CD14-positive monocyte (primary cell): ENCODE measurements at regions not wholly inside any gene's neighbourhood (a gene's known extent, or its start where the extent isn't known, plus 50 kb on each side); places are given as distances from the start of the nearest gene placed in this dataset.

Experiments used
- DNase-seq, 3 donors: peaks; one replicate each; pipeline ENCODE4 v3.0.0-alpha.2; 2011 to 2022
- H2AFZ ChIP-seq: 2 replicates; pipeline ENCODE4 v1.6.0; 2012; ENCODE audit warnings: mild to moderate bottlenecking, low read depth, low read length, inconsistent platforms; ENCODE audit not compliant: insufficient read depth, poor library complexity, severe bottlenecking
- H3K27ac ChIP-seq, 2 donors: 1 replicate in 1 of 2; 2 replicates in 1 of 2; pipeline ENCODE4 v1.5.1; 2012 to 2013; ENCODE audit warnings: low read length in 2 of 2, control low read depth in 1 of 2, inconsistent platforms in 1 of 2, low read depth in 1 of 2, mild to moderate bottlenecking in 1 of 2
- H3K27me3 ChIP-seq, 2 donors: one replicate each; pipeline versions ENCODE4 v1.6.0 to v1.6.1; 2011 to 2013; ENCODE audit warnings: low read length in 2 of 2; ENCODE audit not compliant: control insufficient read depth in 2 of 2, insufficient read depth in 2 of 2
- H3K36me3 ChIP-seq, 2 donors: replicated peaks in 1 of 2; 1 replicate in 1 of 2; 2 replicates in 1 of 2; pipeline versions ENCODE4 v1.5.1 to v1.6.1; 2012 to 2013; ENCODE audit warnings: low read length in 2 of 2, control low read depth in 1 of 2, inconsistent platforms in 1 of 2, mild to moderate bottlenecking in 1 of 2; ENCODE audit not compliant: insufficient read depth in 2 of 2, control insufficient read depth in 1 of 2
- H3K4me1 ChIP-seq, 2 donors: 1 replicate in 1 of 2; 2 replicates in 1 of 2; pipeline versions ENCODE4 v1.5.1 to v1.6.1; 2012 to 2013; ENCODE audit warnings: low read length in 2 of 2, control low read depth in 1 of 2, inconsistent platforms in 1 of 2, mild to moderate bottlenecking in 1 of 2, moderate library complexity in 1 of 2; ENCODE audit not compliant: insufficient read depth in 2 of 2, control insufficient read depth in 1 of 2
- H3K4me2 ChIP-seq: replicated peaks from 2 replicates; pipeline ENCODE3; 2012; ENCODE audit warnings: low read length, moderate library complexity, mild to moderate bottlenecking; ENCODE audit not compliant: poor library complexity, severe bottlenecking; ENCODE audit errors: extremely low read depth
- H3K4me3 ChIP-seq, 3 experiments: fragments of 200-600 bp in 1 of 3; sonication (generic) in 1 of 3; replicated peaks in 1 of 3; 1 replicate in 2 of 3; 2 replicates in 1 of 3; pipeline ENCODE4 v1.5.1; 2011 to 2013; ENCODE audit warnings: low read length in 3 of 3, mild to moderate bottlenecking in 3 of 3, control low read depth in 2 of 3, low read depth in 2 of 3, inconsistent platforms in 1 of 3, moderate library complexity in 1 of 3
- H3K79me2 ChIP-seq: 2 replicates; pipeline ENCODE4 v1.6.0; 2012; ENCODE audit warnings: mild to moderate bottlenecking, control low read depth, inconsistent platforms, low read length, moderate library complexity; ENCODE audit not compliant: insufficient read depth
- H3K9ac ChIP-seq: 2 replicates; pipeline ENCODE4 v1.6.0; 2017; ENCODE audit warnings: low read length, mild to moderate bottlenecking; ENCODE audit not compliant: insufficient read depth, poor library complexity, severe bottlenecking
- H3K9me3 ChIP-seq, 2 donors: replicated peaks in 1 of 2; 1 replicate in 1 of 2; 2 replicates in 1 of 2; pipeline versions ENCODE4 v1.5.1 to v1.6.1; 2012 to 2013; ENCODE audit warnings: low read length in 2 of 2, control low read depth in 1 of 2; ENCODE audit not compliant: control insufficient read depth in 1 of 2, insufficient read depth in 1 of 2
- H4K20me1 ChIP-seq: 2 replicates; pipeline ENCODE4 v1.6.0; 2012; ENCODE audit warnings: mild to moderate bottlenecking, low read length, control low read depth, moderate library complexity; ENCODE audit not compliant: insufficient read depth
- H3K27ac Mint-ChIP-seq, 7 donors: one replicate each; pipeline ENCODE4 v1.8.0; 2020; ENCODE audit warnings: mild to moderate bottlenecking in 7 of 7, mixed read lengths in 7 of 7, moderate library complexity in 6 of 7, inconsistent platforms in 2 of 7
- H3K27me3 Mint-ChIP-seq, 3 donors: one replicate each; pipeline ENCODE4 v1.8.0; 2021 to 2022; ENCODE audit warnings: low read depth in 3 of 3, mild to moderate bottlenecking in 3 of 3, mixed read lengths in 3 of 3, moderate library complexity in 3 of 3, inconsistent platforms in 1 of 3
- H3K36me3 Mint-ChIP-seq, 2 donors: one replicate each; pipeline ENCODE4 v1.8.0; 2020; ENCODE audit warnings: mixed read lengths in 2 of 2, inconsistent platforms in 1 of 2, mild to moderate bottlenecking in 1 of 2
- H3K4me1 Mint-ChIP-seq: one replicate; pipeline ENCODE4 v1.8.0; 2020; ENCODE audit warnings: mild to moderate bottlenecking, mixed read lengths
- H3K4me3 Mint-ChIP-seq, 2 donors: one replicate each; pipeline ENCODE4 v1.8.0; 2020; ENCODE audit warnings: mild to moderate bottlenecking in 2 of 2, mixed read lengths in 2 of 2, moderate library complexity in 1 of 2
- H3K9me3 Mint-ChIP-seq, 7 donors: one replicate each; pipeline ENCODE4 v1.8.0; 2020 to 2022; ENCODE audit warnings: mixed read lengths in 7 of 7, mild to moderate bottlenecking in 6 of 7, moderate library complexity in 6 of 7, inconsistent platforms in 2 of 7
- WGBS: methylation state at CpG from one replicate; pipeline ENCODE4 v1.1.5; 2013; ENCODE audit warnings: missing lambda C conversion rate; ENCODE audit not compliant: insufficient coverage; 5-methylcytosine and 5-hydroxymethylcytosine counted together
- intact Hi-C, 2 donors: fragments of 100-400 bp; cut with micrococcal nuclease; formaldehyde crosslinking; loops; one replicate each; pipeline versions ENCODE4 v1.15.0 to v1.15.1; 2023
- TF ChIP-seq, protein P1 (sequence below): fragments of 200-600 bp; IDR thresholded peaks from one replicate; pipeline ENCODE4 v1.8.0; 2022; ENCODE audit warnings: antibody characterized with exemption, mild to moderate bottlenecking

GRCh38 chr10:108523016-108523800, 1358.7 kb upstream of the SORCS1 start:
- H3K4me2 ChIP-seq, result no peak overlapping the region
- Mint-ChIP-seq H3K27me3 (no peaks in the 10 kb centered on the region), H3K27ac (no peak overlapping the region), H3K4me1 (no peaks in the 10 kb centered on the region), H3K36me3 (no peaks in the 10 kb centered on the region), H3K9me3 (peaks cover 0 to 7% (median 4%) of the 10 kb centered on the region in 7 donors), H3K4me3 (no peak overlapping the region)
- TF ChIP-seq, protein P1, sequence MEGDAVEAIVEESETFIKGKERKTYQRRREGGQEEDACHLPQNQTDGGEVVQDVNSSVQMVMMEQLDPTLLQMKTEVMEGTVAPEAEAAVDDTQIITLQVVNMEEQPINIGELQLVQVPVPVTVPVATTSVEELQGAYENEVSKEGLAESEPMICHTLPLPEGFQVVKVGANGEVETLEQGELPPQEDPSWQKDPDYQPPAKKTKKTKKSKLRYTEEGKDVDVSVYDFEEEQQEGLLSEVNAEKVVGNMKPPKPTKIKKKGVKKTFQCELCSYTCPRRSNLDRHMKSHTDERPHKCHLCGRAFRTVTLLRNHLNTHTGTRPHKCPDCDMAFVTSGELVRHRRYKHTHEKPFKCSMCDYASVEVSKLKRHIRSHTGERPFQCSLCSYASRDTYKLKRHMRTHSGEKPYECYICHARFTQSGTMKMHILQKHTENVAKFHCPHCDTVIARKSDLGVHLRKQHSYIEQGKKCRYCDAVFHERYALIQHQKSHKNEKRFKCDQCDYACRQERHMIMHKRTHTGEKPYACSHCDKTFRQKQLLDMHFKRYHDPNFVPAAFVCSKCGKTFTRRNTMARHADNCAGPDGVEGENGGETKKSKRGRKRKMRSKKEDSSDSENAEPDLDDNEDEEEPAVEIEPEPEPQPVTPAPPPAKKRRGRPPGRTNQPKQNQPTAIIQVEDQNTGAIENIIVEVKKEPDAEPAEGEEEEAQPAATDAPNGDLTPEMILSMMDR, result no peak
- no peaks in the 10 kb centered on the region for H4K20me1 ChIP-seq
- H3K27ac ChIP-seq, result no peak overlapping the region
- peaks cover 0 to 6% of the 10 kb centered on the region in 2 donors for H3K9me3 ChIP-seq
- 80% methylated on average over 1 of the region's 4 CpGs for WGBS
- no peaks in the 10 kb centered on the region for H3K27me3 ChIP-seq
- intact Hi-C loops, result no loop called here
- H3K36me3 ChIP-seq, result no peaks in the 10 kb centered on the region
- H3K79me2 ChIP-seq, result no peaks in the 10 kb centered on the region
- H2AFZ ChIP-seq, result no peak overlapping the region
- no peak for DNase-seq
- no peak overlapping the region for H3K9ac ChIP-seq
- H3K4me1 ChIP-seq, result no peaks in the 10 kb centered on the region
- H3K4me3 ChIP-seq, result no peak overlapping the region

DNA sequence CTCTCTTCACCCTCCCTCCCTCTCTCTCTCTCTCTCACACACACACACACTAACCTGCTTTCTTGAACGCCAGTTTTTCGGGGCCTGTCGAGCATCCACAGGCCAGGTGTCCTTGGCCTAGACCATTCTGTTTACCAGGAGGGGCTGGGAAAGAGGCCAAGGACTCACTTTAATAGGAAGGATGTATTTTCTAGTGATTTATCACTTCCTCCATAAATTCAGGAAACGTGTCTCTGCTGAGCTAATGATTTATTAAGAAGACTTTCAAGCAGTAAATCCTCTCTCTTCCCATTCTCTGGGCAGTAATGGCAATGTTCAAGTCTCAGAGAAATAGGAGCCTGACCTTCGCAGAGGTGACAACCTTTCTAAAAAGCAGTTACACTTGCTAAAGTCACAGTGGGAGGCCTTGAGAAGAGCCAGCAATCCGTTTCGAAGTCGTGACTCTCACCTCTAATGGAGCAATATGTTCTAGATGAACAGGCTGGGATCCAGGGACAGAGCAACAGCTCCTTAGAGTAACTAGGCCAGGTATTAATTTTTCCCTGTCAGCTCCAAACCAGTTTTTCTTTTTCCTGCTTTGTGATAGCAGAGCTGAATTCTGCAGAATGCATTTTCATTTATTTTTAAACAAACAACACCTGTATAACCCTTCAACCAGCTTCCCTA, 1357.5 kb upstream of the SORCS1 start:
- Histone ChIP-seq H3K79me2 (no peaks in the 10 kb centered on the region), H3K4me1 (no peaks in the 10 kb centered on the region), H2AFZ (no peak overlapping the region), H3K36me3 (no peaks in the 10 kb centered on the region), H3K9ac (no peak overlapping the region), H3K27ac (no peak overlapping the region), H4K20me1 (no peaks in the 10 kb centered on the region), H3K27me3 (no peaks in the 10 kb centered on the region), H3K4me3 (no peak overlapping the region), H3K9me3 (peaks cover 0 to 10% of the 10 kb centered on the region in 2 donors), H3K4me2 (no peak overlapping the region)
- WGBS, result 89% methylated on average over 3 of the region's 8 CpGs
- DNase-seq, result no peak
- Mint-ChIP-seq H3K4me1 (no peaks in the 10 kb centered on the region), H3K9me3 (peaks cover 0 to 8% (median 6%) of the 10 kb centered on the region in 7 donors), H3K27me3 (no peaks in the 10 kb centered on the region), H3K36me3 (no peaks in the 10 kb centered on the region), H3K4me3 (no peak overlapping the region), H3K27ac (peak overlapping the region in 1 of 7 donors; percentile 11)
- intact Hi-C loops, result no loop called here
- TF ChIP-seq, protein P1, result no peak
